CD4-positive, alpha-beta T cell treated with Interleukin-21 for 1 hour (primary cell): ENCODE measurements at regions not wholly inside any gene's neighbourhood (a gene's known extent, or its start where the extent isn't known, plus 50 kb on each side); places are given as distances from the start of the nearest gene placed in this dataset.
"Not testable (repeated sequence)": the region's sequence is repeated elsewhere in the genome, so short reads cannot be mapped to it uniquely, and the experiment has no call there.

ENCODE experiments used
- DNase-seq: peaks from one replicate; pipeline ENCODE4 v3.0.0-alpha.2; 2020

- no peak for DNase-seq
These were observed 210.6 kb downstream of the RHOU start for GRCh38 chr1:228945885-228946284.

DNA sequence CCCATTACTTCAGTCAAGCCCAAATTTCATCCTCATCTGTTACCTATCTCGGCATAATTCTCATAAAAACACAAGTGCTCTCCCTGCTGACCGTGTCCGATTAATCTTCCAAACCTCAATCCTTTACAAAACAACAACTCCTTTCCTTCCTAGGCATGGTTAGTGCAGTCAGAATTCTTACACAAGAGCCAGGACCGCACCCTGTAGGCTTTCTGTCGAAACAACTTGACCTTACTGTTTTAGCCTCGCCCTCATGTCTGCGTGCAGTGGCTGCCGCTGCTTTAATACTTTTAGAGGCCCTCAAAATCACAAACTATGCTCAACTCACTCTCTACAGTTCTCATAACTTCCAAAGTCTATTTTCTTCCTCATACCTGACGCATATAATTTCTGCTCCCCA, 214.3 kb downstream of the RHOU start:
- DNase-seq, result not testable (repeated sequence)

DNA sequence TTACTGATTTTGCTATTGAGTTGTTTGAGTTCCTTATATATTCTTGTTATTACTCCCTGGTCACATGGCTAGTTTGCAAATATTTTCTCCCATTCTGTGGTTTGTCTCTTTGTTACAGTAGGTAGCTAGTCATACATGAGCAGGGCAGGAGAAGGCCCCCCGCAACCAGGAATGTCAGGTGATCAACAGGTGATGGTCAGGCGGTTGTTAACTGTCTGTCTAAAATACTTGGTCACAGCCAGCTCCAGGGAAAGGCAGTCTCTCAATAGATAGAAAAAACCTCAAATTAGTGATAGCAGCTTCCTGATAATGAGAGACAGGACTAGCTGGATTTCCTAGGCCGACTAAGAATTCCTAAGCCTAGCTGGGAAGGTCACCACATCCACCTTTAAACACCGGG, 217.9 kb downstream of the RHOU start:
- DNase-seq, result no peak

DNA sequence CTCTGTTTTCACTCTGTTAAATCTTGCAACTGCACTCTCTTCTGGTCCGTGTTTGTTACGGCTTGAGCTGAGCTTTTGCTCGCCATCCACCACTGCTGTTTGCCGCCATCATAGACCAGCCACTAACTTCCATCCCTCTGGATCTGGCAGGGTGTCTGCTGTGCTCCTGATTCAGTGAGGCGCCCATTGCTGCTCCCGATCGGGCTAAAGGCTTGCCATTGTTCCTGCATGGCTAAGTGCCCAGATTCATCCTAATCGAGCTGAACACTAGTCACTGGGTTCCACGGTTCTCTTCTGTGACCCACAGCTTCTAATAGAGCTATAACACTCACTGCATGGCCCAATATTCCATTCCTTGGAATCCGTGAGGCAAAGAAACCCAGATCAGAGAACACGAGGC, 218.5 kb downstream of the RHOU start:
- DNase-seq, result not testable (repeated sequence)

DNA sequence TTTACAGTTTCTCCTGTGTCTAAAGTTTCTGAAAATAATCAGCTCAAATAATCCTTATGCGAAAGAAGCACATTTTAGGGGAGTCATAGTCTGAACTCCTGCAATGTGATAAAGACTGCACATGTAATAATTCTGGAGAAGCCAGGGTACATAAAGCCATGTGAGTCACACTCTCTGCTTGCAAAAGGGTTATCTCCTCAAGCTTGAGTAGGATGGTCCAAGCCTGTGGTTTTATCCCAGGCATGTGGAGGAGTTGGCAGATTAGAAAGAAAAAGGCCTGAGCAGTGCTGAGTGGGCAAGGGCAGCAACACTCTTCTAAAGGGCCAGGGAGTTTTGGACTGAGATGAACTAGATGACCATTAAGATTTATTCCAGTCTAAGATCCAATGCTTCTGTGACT, 220.4 kb downstream of the RHOU start:
- no peak for DNase-seq

- DNase-seq, result no peak
These were observed 221.6 kb downstream of the RHOU start for GRCh38 chr1:228956864-228957263.

- DNase-seq, result no peak
These were observed 222.3 kb downstream of the RHOU start for GRCh38 chr1:228957535-228957934.

GRCh38 chr1:228958121-228958520, 222.8 kb downstream of the RHOU start:
- no peak for DNase-seq

GRCh38 chr1:228958741-228959140, 223.5 kb downstream of the RHOU start:
- DNase-seq, result no peak

GRCh38 chr1:228960705-228961104, 225.4 kb downstream of the RHOU start:
- DNase-seq, result no peak

GRCh38 chr1:228961511-228961910, 226.2 kb downstream of the RHOU start:
- no peak for DNase-seq

DNA sequence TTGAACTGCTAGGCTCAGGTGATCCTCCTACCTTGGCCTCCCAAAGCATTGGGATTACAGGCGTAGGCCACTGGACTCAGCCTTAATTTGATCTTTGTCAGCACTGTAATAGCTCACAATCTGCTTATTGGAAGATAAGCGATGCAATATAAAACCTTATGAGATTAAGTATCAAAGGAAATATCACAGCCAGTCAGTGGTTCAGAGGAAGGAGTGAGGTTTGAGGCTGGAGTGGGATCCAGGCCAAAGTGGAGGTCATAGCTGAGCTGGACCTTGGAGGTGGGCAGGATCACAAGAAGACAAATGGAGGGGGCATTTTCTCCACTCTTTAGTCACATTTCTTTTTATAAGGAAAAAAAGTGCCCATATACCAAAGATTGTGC, 228.5 kb downstream of the RHOU start:
- no peak for DNase-seq

DNA sequence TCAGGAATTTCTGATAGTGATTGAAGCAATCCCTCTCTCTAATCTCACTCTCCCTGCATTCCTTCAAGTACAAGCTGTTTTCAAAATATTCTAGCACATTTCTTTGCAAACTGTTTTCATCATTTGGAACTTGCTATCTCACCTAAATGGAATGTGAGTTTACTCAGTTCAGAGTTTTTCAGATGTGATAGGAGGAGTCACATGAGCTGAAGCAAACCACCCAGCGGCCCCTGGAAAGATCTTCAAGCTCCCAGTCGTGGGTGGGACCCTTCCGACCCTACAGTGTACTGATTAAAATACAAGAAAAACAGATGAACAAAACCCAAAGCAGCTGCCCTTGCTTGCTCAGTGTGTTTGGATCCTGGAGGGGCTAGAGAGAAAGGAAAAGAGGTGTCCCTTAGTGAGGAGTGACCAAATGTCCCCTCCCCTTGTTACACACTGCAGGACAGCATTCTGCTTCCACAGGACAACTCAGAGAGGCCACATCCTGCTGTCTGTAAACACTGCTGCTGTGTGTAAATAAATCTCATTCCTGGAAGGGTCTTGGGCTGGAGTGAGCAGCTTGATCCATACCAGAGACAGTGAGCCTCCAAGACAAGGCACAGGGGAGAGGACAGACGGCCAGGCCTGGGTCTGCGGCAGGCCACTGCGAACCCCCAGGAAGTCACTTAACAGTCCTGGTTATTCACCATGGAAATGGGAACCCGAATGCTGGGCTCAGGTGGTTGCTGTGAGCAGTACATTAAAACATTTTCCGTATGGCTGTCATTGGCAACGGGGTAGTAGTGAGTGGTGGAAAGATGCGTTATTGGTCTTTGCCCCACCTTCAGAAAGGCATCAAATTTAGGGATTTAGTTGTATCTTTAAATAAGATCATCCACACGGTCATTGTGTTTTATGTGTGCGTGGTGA, 229.2 kb downstream of the RHOU start:
- DNase-seq, result no peak

DNA sequence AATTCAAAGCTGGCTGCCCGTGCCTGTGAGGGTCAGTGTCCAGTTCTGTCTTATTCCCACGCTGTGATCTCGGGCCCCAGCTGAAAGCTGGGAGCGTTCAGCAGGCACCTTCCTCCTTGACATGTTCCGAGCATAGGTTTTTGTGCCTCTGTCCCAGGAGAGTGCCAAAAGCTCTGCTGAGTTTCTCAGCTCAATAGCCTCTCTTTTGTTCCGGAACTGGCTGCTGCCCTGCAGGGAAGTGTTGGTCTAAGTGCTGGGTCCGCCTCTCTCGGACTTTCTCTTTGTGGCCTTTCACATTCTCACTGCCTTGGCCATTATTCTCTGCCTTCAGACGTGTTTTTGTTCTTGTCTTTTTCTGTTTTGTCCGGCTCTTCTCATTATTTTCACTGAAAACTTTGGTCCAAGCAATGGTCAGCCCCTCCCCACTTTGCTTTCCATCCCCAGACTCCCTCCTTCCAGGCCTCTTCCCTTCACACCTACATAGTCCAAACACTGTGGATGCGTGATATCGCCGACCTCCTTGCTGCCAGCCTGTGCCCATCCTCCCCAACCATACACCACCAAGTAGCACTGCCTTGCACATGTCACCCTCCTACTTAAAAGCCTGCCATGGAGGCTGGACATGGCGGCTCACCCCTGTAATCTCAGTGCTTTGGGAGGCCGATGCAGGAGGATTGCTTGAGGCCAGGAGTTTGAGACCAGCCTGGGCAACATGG, 233.8 kb downstream of the RHOU start:
- DNase-seq, result no peak

- no peak for DNase-seq
These were observed 234.9 kb downstream of the RHOU start for GRCh38 chr1:228969953-228970800.

- no peak for DNase-seq
These were observed 237.3 kb downstream of the RHOU start for GRCh38 chr1:228972576-228972975.

DNA sequence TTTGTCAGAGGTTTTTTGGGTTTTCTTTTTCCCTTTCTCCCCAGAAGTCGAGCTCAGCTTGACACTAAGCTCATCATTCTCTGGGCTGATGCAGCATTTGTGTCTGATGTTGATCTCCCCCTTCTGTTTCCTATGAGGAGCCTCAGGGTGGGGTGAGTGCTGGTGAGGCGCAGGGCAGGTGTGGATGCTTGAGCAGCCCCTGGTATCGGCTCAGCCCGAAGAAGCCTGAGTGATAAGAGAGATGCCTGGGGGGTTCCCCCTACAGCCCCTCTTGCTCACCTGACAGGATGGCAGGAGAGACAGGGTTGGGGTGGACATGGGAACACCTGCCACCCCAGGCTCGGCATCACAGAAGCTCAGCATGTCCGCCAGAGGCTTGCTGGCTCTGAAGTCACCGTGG, 239.0 kb downstream of the RHOU start:
- DNase-seq, result no peak

GRCh38 chr1:228975238-228975907, 240.1 kb downstream of the RHOU start:
- no peak for DNase-seq

DNA sequence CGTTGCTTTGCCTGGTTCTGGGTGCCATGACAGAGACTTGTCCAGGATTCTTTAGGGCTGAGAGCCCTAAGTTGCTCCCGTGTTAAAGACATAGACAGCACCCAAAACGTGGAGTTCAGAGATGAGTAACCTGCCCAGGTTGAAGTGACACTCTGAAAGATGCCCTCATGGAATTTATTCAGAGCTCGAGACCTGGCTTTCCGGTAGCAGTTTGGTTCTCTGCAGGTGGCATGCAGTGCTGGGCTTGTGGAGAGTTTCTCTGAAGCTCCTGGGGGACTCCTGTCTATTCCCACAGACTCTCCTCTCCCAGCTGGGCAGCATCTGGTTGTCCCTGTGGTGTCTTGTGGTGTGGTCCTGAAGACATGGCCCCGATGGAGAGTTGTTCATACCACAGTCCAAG, 241.0 kb downstream of the RHOU start:
- DNase-seq, result no peak

- DNase-seq, result no peak
These were observed 242.0 kb downstream of the RHOU start for GRCh38 chr1:228977307-228977706.

GRCh38 chr1:228977741-228978140, 242.5 kb downstream of the RHOU start:
- DNase-seq, result no peak

DNA sequence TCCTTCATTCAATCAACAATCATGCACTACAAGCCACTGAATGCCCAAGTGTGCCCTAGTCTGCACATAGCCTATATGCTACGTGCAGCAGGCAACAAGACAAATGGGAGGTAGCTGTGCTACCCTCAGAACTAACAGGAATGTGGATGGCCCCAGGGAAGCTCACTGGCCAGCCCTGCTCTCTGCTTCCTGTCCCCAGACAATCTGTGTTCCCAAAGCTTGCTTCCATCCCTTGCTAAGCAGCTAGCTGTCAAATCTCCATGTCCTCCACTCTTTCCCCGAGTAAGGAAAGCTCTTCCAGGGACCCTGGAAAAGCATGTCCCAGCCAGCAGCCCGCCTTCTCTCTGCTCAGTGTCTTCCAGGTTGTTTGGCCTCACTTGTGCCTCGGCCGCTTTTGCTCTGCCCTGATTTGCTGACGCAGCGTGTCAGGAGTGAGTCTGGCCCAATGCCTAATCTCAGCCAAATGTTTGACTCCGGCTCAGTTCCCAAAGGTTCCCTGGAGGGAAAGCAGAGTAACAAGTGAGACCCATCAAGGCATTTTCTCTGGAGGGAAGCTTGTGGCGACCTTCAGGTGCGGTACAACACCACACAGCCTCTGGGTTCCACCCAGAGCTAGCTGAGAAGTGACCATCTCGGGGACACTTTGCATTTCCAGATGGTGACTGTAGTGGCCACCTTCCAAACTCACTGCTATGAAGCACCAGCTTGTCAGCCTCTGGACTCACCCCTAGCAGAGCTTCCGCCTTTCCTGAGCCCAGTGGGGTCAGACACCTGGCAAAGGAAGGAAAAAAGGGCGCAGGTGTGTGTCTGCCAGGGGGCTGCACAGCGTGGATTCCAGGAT, 243.4 kb downstream of the RHOU start:
- no peak for DNase-seq
